HepG2 (cell line): ENCODE measurements at regions not wholly inside any gene's neighbourhood (a gene's known extent, or its start where the extent isn't known, plus 50 kb on each side); places are given as distances from the start of the nearest gene placed in this dataset.

Experiments
- ATAC-seq: fragments of 200-7000 bp; cut with Tn5 transposase; 3 replicates; pipeline ENCODE4 v1.9.1; 2020; ENCODE audit warnings: mild to moderate bottlenecking, moderate library complexity
- BruUV-seq: library from RNA; stranded (reverse); fragments of 400-500 nt; replicated peaks from 2 replicates; lab custom pipeline; 2021; lab: Mats Ljungman, UMichigan
- CTCF ChIA-PET: fragments of 300-600 bp; formaldehyde crosslinking; extraction: SDS; loops from one replicate; lab custom pipeline; 2021; ENCODE audit warnings: low total read pairs, inconsistent platforms, low intra/inter-chr PET ratio; lab: Yijun Ruan, JAX
- POLR2A ChIA-PET: fragments of 350-600 bp; sonication (Branson Sonifier 250); formaldehyde crosslinking; loops from one replicate; lab custom pipeline; 2020; ENCODE audit warnings: antibody characterized with exemption, inconsistent platforms; lab: Yijun Ruan, JAX
- DNase-seq: peaks from one replicate; pipeline ENCODE4 v3.0.0-alpha.2; 2015; ENCODE audit warnings: low spot score
- FAIRE-seq: peaks from 3 replicates; lab custom pipeline; 2011; peaks lifted over from hg19 to GRCh38; lab: Jason Lieb, UNC
- H2AFZ ChIP-seq: one replicate; pipeline ENCODE4 v1.6.1; 2011; ENCODE audit warnings: low read length, inconsistent platforms
- H3K27ac ChIP-seq: fragments of 300-600 bp; 3 replicates; pipeline ENCODE4 v1.8.0; 2011; ENCODE audit warnings: mixed run types, mild to moderate bottlenecking, mixed read lengths, low read length, inconsistent platforms; ENCODE audit not compliant: insufficient read depth; ENCODE audit errors: extremely low read length
- H3K27me3 ChIP-seq, 2 experiments: fragments of 200-600 bp in 1 of 2; 2 replicates in 1 of 2; 3 replicates in 1 of 2; pipeline versions ENCODE4 v1.6.0 to v1.8.0; 2011; ENCODE audit warnings: low read length in 2 of 2, mild to moderate bottlenecking in 2 of 2, moderate library complexity in 2 of 2, inconsistent platforms in 1 of 2; ENCODE audit not compliant: insufficient read depth in 2 of 2, control insufficient read depth in 1 of 2
- H3K36me3 ChIP-seq, 2 experiments: fragments of 200-600 bp in 1 of 2; replicated peaks in 1 of 2; 2 replicates in 1 of 2; 3 replicates in 1 of 2; pipeline versions ENCODE4 v1.5.1 to v1.8.0; 2011; ENCODE audit warnings: low read length in 2 of 2, inconsistent platforms in 1 of 2; ENCODE audit not compliant: insufficient read depth in 2 of 2, control insufficient read depth in 1 of 2
- H3K4me1 ChIP-seq: 2 replicates; pipeline ENCODE4 v1.5.1; 2012; ENCODE audit warnings: low read length, inconsistent platforms; ENCODE audit not compliant: insufficient read depth
- H3K4me2 ChIP-seq: 2 replicates; pipeline ENCODE4 v1.6.0; 2011; ENCODE audit warnings: low read depth, low read length, inconsistent platforms
- H3K4me3 ChIP-seq, 3 experiments: fragments of 200-600 bp in 1 of 3; sonication (generic), shearing (Covaris generic) in 1 of 3; replicated peaks in 1 of 3; 2 replicates each; pipeline ENCODE4 v1.5.1; 2011 to 2016; ENCODE audit warnings: low read length in 3 of 3, inconsistent platforms in 2 of 3, low read depth in 2 of 3, mild to moderate bottlenecking in 2 of 3, control low read depth in 1 of 3, mixed read lengths in 1 of 3; ENCODE audit not compliant: insufficient read depth in 1 of 3
- H3K79me2 ChIP-seq: one replicate; pipeline ENCODE4 v1.6.1; 2011; ENCODE audit warnings: low read length, inconsistent platforms; ENCODE audit not compliant: insufficient read depth
- H3K9ac ChIP-seq: 2 replicates; pipeline ENCODE4 v1.6.0; 2011; ENCODE audit warnings: mild to moderate bottlenecking, low read depth, low read length, inconsistent platforms; ENCODE audit not compliant: insufficient read depth
- H3K9me3 ChIP-seq: 2 replicates; pipeline ENCODE4 v1.5.1; 2012; ENCODE audit warnings: mild to moderate bottlenecking, low read length
- H4K20me1 ChIP-seq: 2 replicates; pipeline ENCODE4 v1.6.0; 2011; ENCODE audit warnings: inconsistent platforms, mild to moderate bottlenecking, low read length, moderate library complexity; ENCODE audit not compliant: insufficient read depth
- GLMP ChIP-seq: sonication (generic); formaldehyde crosslinking; IDR thresholded peaks from 2 replicates; pipeline ENCODE4 v1.9.0; 2021; ENCODE audit warnings: missing genetic modification reagents, mild to moderate bottlenecking, borderline replicate concordance
- HOMEZ ChIP-seq: IDR thresholded peaks from 2 replicates; pipeline ENCODE4 v1.6.1; 2016; ENCODE audit warnings: low read depth
- HOXA5 ChIP-seq: sonication (generic); formaldehyde crosslinking; IDR thresholded peaks from 2 replicates; pipeline ENCODE4 v1.4.0; 2020; ENCODE audit warnings: missing genetic modification reagents
- IKZF1 ChIP-seq: fragments of 450-650 bp; IDR thresholded peaks from 2 replicates; pipeline ENCODE4 v1.7.1; 2016
- KLF13 ChIP-seq: sonication (generic); formaldehyde crosslinking; IDR thresholded peaks from 2 replicates; pipeline ENCODE4 v1.4.0; 2020; ENCODE audit warnings: mild to moderate bottlenecking, missing genetic modification reagents
- NCOA2 ChIP-seq: sonication (generic); formaldehyde crosslinking; IDR thresholded peaks from 2 replicates; pipeline ENCODE4 v1.8.0; 2022; ENCODE audit warnings: inconsistent platforms
- NR2C2 ChIP-seq: sonication (generic); formaldehyde crosslinking; IDR thresholded peaks from 2 replicates; pipeline ENCODE4 v1.4.0; 2020; ENCODE audit warnings: missing genetic modification reagents, mild to moderate bottlenecking, moderate library complexity, borderline replicate concordance
- PTBP1 ChIP-seq: fragments of 200-400 bp; formaldehyde crosslinking; IDR thresholded peaks from 2 replicates; pipeline ENCODE4 v1.6.1; 2018; ENCODE audit warnings: low read length, low read depth; ENCODE audit not compliant: poor library complexity, severe bottlenecking
- SETDB1 ChIP-seq: sonication (generic); formaldehyde crosslinking; IDR thresholded peaks from 2 replicates; pipeline ENCODE4 v1.5.1; 2020; ENCODE audit warnings: missing genetic modification reagents, mild to moderate bottlenecking, borderline replicate concordance
- SIN3B ChIP-seq: fragments of 150-350 bp; IDR thresholded peaks from 2 replicates; pipeline ENCODE4 v1.6.1; 2014; ENCODE audit warnings: low read length
- SP5 ChIP-seq: IDR thresholded peaks from 2 replicates; pipeline ENCODE4 v1.6.1; 2016; ENCODE audit warnings: low read depth, borderline replicate concordance
- ZBTB20 ChIP-seq: sonication (generic); formaldehyde crosslinking; IDR thresholded peaks from 2 replicates; pipeline ENCODE4 v1.8.1; 2023; ENCODE audit warnings: missing genetic modification reagents, low read depth, mild to moderate bottlenecking, borderline replicate concordance
- ZNF205 ChIP-seq: IDR thresholded peaks from 2 replicates; pipeline ENCODE4 v1.6.1; 2018; ENCODE audit warnings: missing biosample characterization, missing genetic modification reagents
- ZNF552 ChIP-seq: sonication (generic); formaldehyde crosslinking; IDR thresholded peaks from 2 replicates; pipeline ENCODE4 v1.9.0; 2022; ENCODE audit warnings: missing genetic modification reagents, mild to moderate bottlenecking, borderline replicate concordance
- ZNF598 ChIP-seq: sonication (generic); formaldehyde crosslinking; IDR thresholded peaks from 2 replicates; pipeline ENCODE4 v1.5.1; 2020; ENCODE audit warnings: mild to moderate bottlenecking, missing genetic modification reagents, borderline replicate concordance
- ZNF614 ChIP-seq: IDR thresholded peaks from 2 replicates; pipeline ENCODE4 v1.6.1; 2018; ENCODE audit warnings: missing biosample characterization, missing genetic modification reagents, inconsistent platforms, borderline replicate concordance
- ZXDC ChIP-seq: sonication (generic); formaldehyde crosslinking; IDR thresholded peaks from 2 replicates; pipeline ENCODE4 v1.5.0; 2020; ENCODE audit warnings: mild to moderate bottlenecking, missing genetic modification reagents
- WGBS: methylation state at CpG from one replicate; pipeline ENCODE4 v1.1.6; 2017; ENCODE audit warnings: low lambda C conversion rate; 5-methylcytosine and 5-hydroxymethylcytosine counted together
- in situ Hi-C: cut with HindIII; loops from 2 replicates; pipeline ENCODE4 v1.10.0; 2017; ENCODE audit warnings: low pct_unique_long_range_greater_than_20kb; ENCODE audit not compliant: extremely low pct_ligation_motif_present
- intact Hi-C: fragments of 100-400 bp; cut with micrococcal nuclease; formaldehyde crosslinking; loops from one replicate; pipeline ENCODE4 v1.10.0; 2022; ENCODE audit not compliant: unreplicated experiment

GRCh38 chr1:91596474-91596873, 95.8 kb downstream of the CDC7 start:
- ChIA-PET CTCF (no interaction called here), POLR2A (no interaction called here)
- no peaks in the 10 kb centered on the region for H3K36me3 ChIP-seq
- H3K9ac ChIP-seq = no peak overlapping the region
- H3K27ac ChIP-seq = no peak overlapping the region
- FAIRE-seq (no peak), DNase-seq (no peak), ATAC-seq (no peak)
- no peaks in the 10 kb centered on the region for H3K9me3 ChIP-seq
- no peak overlapping the region for H3K4me2 ChIP-seq
- H3K4me1 ChIP-seq = peaks cover 9% of the 10 kb centered on the region
- no peak overlapping the region for H3K4me3 ChIP-seq
- peaks cover 0 to 26% of the 10 kb centered on the region in 2 experiments; a peak in 2 of 5 replicates for H3K27me3 ChIP-seq
- in situ Hi-C loops (no loop called here), intact Hi-C loops (no loop called here)
- no peak for TF ChIP-seq SP5 (CRISPR knock-in tag)
- no peak for TF ChIP-seq GLMP (CRISPR knock-in tag)
- TF ChIP-seq IKZF1 = no peak
- no peak for TF ChIP-seq NR2C2
- no peak for TF ChIP-seq NCOA2 (CRISPR knock-in tag)
- no peak for TF ChIP-seq SETDB1 (CRISPR knock-in tag)
- no peak for TF ChIP-seq ZXDC (CRISPR knock-in tag)
- no peak for TF ChIP-seq KLF13
- no peak for TF ChIP-seq SIN3B
- TF ChIP-seq ZBTB20 (CRISPR knock-in tag) = no peak
- TF ChIP-seq HOMEZ (CRISPR knock-in tag) = no peak
- TF ChIP-seq ZNF614 (CRISPR knock-in tag) = no peak
- no peak for TF ChIP-seq PTBP1
- TF ChIP-seq ZNF598 = no peak
- no peak for TF ChIP-seq ZNF205
- TF ChIP-seq HOXA5 (CRISPR knock-in tag) = no peak
- no peak for TF ChIP-seq ZNF552 (CRISPR knock-in tag)
- H2AFZ ChIP-seq = no peak overlapping the region
- H3K79me2 ChIP-seq = no peaks in the 10 kb centered on the region
- BruUV-seq = no TSS peak
- 53% methylated on average over 1 of the region's 1 CpG for WGBS
- H4K20me1 ChIP-seq = no peaks in the 10 kb centered on the region
